Adipocyte (in vitro differentiated cells): ENCODE measurements at regions not wholly inside any gene's neighbourhood (a gene's known extent, or its start where the extent isn't known, plus 50 kb on each side); places are given as distances from the start of the nearest gene placed in this dataset.

Source experiments
- DNase-seq: peaks from one replicate; pipeline ENCODE4 v3.0.0-alpha.2; 2015; ENCODE audit warnings: low read depth
- H3K27me3 ChIP-seq: replicated peaks from 2 replicates; pipeline ENCODE4 v1.7.0; 2013; ENCODE audit warnings: mild to moderate bottlenecking, low read length, moderate library complexity; ENCODE audit not compliant: control insufficient read depth, insufficient read depth
- H3K36me3 ChIP-seq: 2 replicates; pipeline ENCODE4 v1.7.0; 2013; ENCODE audit warnings: low read length, mild to moderate bottlenecking, moderate library complexity; ENCODE audit not compliant: control insufficient read depth, insufficient read depth, severe bottlenecking
- H3K4me1 ChIP-seq: 2 replicates; pipeline ENCODE4 v1.7.0; 2013; ENCODE audit warnings: mild to moderate bottlenecking, low read length, moderate library complexity; ENCODE audit not compliant: control insufficient read depth, insufficient read depth
- H3K4me3 ChIP-seq: 2 replicates; pipeline ENCODE4 v1.7.0; 2013; ENCODE audit warnings: mild to moderate bottlenecking, low read length, moderate library complexity
- H3K9ac ChIP-seq: 2 replicates; pipeline ENCODE4 v1.7.0; 2013; ENCODE audit warnings: mild to moderate bottlenecking, low read length, moderate library complexity
- H3K9me3 ChIP-seq: 2 replicates; pipeline ENCODE4 v1.7.0; 2013; ENCODE audit warnings: mild to moderate bottlenecking, low read length, moderate library complexity; ENCODE audit not compliant: control insufficient read depth

DNA sequence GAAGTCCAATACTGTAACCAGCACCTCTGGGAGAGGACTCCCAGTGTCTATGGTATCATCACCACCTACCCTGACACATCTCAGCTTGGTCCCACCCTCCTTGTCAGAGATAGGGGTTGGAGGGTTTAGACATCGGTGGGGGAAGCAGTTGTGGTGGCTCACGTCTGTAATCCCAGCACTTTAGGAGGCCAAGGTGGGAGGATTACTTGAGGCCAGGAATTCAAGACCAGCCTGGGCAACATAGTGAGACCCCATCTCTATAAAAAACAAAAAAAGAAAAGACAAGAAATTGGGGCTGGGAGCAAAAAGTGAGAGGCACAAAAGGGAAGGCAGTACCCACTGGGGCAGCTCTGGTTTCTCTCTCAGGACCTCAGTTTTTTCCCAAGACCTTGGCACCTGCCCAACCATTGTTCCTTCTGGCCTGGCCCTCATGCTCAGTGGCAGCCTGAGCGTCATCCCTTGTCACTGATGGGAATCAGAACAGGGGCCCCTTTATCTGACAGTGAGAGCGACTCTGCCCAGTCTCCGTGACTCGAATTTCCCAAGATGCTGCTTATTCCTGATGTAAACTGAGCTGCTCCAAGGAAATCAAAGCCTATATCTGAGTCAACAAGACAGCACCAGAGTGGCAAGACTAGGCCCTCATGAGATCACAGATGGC lies 80.5 kb upstream of the HSPA9 start:
- Histone ChIP-seq H3K4me1 (peaks cover 2% of the 10 kb centered on the region), H3K9me3 (no peaks in the 10 kb centered on the region), H3K4me3 (no peak overlapping the region), H3K9ac (no peak overlapping the region), H3K27me3 (peaks cover 11% of the 10 kb centered on the region), H3K36me3 (no peaks in the 10 kb centered on the region)
- DNase-seq: no peak

DNA sequence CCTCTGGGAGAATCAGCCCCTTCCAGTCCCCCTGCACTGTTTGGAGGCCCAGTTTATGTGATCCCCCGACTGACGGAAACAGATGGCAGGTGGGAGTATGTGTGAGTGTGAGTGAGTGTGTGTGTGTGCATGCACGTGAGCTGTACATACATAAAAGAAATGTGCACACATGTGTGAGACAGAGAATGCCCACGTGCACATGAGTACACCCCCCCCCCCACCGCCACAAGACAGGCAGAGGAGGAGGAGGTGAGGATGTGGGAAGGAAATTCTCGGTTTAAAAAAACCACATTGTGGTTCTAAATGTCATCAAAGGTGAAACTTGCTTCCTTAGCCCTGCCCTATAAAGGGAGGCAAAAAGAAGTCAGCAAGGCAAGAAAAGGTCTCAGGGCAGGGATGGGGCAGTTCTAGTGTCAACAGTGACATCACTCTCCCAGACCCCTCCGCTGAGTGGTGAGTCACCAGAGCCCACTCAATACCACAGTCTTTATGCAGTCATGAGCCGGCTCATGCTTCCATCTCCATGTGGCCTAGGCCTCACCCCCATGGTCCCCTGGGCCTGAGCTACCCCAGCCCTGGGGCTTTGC lies 79.2 kb upstream of the HSPA9 start:
- Histone ChIP-seq H3K4me3 (no peak overlapping the region), H3K9me3 (no peaks in the 10 kb centered on the region), H3K36me3 (no peaks in the 10 kb centered on the region), H3K4me1 (peaks cover 2% of the 10 kb centered on the region), H3K9ac (no peak overlapping the region), H3K27me3 (peaks cover 17% of the 10 kb centered on the region)
- DNase-seq: no peak

DNA sequence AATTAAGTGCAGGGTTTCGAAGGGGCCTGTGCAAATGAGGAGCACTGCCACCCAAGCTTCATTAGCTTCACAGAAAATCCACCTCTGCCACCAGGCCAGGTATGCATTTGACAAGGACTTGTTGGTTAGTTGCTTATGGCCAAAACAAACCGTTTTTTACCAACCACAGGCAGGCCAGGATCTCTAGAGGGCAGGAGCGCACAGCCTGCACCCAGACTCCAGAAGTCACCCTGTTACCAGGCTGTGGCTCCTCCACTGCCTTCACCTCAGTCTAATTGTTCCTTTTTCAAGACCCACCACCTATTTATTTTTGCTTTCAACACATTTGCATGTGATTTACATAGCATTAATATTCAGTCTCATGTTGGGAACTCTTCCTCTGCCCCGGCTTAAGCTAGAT lies 78.3 kb upstream of the HSPA9 start:
- Histone ChIP-seq H3K9ac (no peak overlapping the region), H3K4me1 (peaks cover 2% of the 10 kb centered on the region), H3K9me3 (no peaks in the 10 kb centered on the region), H3K4me3 (no peak overlapping the region), H3K27me3 (peaks cover 14% of the 10 kb centered on the region), H3K36me3 (no peaks in the 10 kb centered on the region)
- DNase-seq: peak; percentile 27

DNA sequence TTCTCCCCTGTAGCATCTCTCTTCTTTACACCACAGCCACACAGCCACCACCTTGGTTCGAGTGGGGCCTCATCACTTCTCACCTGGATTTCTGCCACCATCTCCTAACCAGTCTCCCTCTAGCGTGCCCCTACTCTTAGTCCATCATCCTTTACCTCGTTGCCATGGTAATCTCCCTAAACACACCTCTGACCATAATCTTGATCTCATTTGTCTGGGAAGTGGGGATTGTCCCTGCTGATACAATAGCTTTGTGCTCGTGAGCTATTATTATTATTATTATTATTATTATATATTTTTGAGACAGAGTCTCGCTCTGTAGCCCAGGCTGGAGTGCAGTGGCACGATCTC lies 76.5 kb upstream of the HSPA9 start:
- Histone ChIP-seq H3K9ac (no peak overlapping the region), H3K27me3 (peaks cover 14% of the 10 kb centered on the region), H3K9me3 (no peaks in the 10 kb centered on the region), H3K4me3 (no peak overlapping the region), H3K4me1 (no peaks in the 10 kb centered on the region), H3K36me3 (no peaks in the 10 kb centered on the region)
- no peak for DNase-seq

DNA sequence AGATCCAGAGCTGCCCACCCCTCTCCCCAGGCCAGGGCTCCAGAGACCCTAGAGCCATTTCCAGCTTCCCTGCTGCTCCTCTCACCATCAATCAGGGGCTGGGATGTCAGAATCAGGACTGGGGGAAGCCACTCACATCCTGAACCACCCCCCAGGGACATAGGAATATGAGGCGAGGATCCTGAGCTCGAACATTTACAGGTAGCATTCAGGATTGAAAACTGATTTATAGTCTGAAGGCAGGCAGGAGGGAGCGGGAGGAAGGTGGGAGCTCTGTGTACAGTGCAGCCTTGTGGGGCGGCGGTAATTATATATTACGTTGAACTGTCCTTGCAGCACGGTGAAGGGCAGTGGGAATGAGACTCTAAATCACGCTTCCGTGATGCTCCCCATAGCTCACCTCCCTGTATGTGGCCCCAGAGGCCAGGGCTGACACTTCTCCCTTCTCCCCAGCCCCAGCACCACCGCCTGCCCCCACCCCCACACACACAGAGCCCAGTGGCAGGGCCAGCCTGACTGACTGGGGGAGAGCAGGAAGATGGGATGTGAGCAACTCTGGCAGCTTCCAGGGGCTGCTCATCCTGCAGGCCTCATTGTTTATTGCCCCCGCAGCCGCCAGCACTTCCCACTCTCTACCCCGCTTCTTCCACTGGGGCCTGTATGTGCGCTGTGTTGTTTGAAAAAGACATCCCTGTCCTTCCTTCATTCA lies 76.0 kb upstream of the HSPA9 start:
- Histone ChIP-seq H3K9ac (no peak overlapping the region), H3K9me3 (no peaks in the 10 kb centered on the region), H3K27me3 (peaks cover 14% of the 10 kb centered on the region), H3K4me1 (no peaks in the 10 kb centered on the region), H3K36me3 (no peaks in the 10 kb centered on the region), H3K4me3 (no peak overlapping the region)
- no peak for DNase-seq

DNA sequence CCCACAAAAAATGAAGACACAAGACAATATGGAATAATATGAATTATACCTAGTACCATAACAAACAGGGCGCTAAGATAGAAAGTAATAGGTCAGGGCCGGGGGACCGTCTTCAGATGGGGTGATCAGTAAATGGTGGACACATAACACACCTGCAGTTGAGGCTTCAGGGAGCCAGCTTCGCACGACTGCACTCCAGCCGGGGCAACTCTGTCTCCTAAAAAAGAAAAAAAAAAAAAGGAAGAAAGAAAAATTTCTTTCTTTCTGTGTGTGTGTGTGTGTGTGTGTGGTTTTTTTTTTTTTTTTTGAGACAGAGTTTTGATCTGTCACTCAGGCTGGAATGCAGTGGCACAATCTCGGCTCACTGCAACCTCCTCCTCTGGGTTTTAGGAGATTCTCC lies 75.0 kb upstream of the HSPA9 start:
- Histone ChIP-seq H3K4me3 (no peak overlapping the region), H3K36me3 (no peaks in the 10 kb centered on the region), H3K4me1 (no peaks in the 10 kb centered on the region), H3K9me3 (no peaks in the 10 kb centered on the region), H3K27me3 (peaks cover 14% of the 10 kb centered on the region), H3K9ac (no peak overlapping the region)
- no peak for DNase-seq

GRCh38 chr5:138649775-138650174 lies 74.6 kb upstream of the HSPA9 start:
- Histone ChIP-seq H3K4me3 (no peak overlapping the region), H3K27me3 (peaks cover 14% of the 10 kb centered on the region), H3K9ac (no peak overlapping the region), H3K9me3 (no peaks in the 10 kb centered on the region), H3K36me3 (no peaks in the 10 kb centered on the region), H3K4me1 (no peaks in the 10 kb centered on the region)
- DNase-seq: no peak

- H3K9me3 ChIP-seq: no peaks in the 10 kb centered on the region
- no peak for DNase-seq
- H3K36me3 ChIP-seq: no peaks in the 10 kb centered on the region
- H3K9ac ChIP-seq: no peak overlapping the region
- no peaks in the 10 kb centered on the region for H3K4me1 ChIP-seq
- peaks cover 14% of the 10 kb centered on the region for H3K27me3 ChIP-seq
- no peak overlapping the region for H3K4me3 ChIP-seq
Measured at GRCh38 chr5:138649316-138649720, 74.1 kb upstream of the HSPA9 start.

DNA sequence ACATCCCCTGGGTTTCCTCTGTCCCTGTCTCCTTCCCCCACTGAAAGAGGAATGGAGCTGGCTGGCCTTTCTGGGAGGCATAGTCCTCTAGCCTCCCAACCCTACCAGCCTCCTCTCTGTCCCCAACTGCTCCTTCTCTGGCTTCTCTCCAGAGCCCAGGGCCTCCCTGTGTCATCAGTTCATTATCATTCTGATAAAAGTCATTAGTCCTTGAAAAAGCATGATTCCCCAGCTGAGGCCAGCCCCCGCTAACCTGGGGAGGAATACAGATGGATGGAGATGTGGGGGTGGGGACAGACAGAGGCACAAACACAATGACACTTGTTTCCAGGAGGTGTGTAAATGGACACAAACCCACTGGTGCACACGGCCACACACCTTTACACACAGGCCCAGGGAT lies 73.6 kb upstream of the HSPA9 start:
- Histone ChIP-seq H3K27me3 (peaks cover 14% of the 10 kb centered on the region), H3K9me3 (no peaks in the 10 kb centered on the region), H3K36me3 (no peaks in the 10 kb centered on the region), H3K4me3 (no peak overlapping the region), H3K4me1 (no peaks in the 10 kb centered on the region), H3K9ac (no peak overlapping the region)
- DNase-seq: no peak

DNA sequence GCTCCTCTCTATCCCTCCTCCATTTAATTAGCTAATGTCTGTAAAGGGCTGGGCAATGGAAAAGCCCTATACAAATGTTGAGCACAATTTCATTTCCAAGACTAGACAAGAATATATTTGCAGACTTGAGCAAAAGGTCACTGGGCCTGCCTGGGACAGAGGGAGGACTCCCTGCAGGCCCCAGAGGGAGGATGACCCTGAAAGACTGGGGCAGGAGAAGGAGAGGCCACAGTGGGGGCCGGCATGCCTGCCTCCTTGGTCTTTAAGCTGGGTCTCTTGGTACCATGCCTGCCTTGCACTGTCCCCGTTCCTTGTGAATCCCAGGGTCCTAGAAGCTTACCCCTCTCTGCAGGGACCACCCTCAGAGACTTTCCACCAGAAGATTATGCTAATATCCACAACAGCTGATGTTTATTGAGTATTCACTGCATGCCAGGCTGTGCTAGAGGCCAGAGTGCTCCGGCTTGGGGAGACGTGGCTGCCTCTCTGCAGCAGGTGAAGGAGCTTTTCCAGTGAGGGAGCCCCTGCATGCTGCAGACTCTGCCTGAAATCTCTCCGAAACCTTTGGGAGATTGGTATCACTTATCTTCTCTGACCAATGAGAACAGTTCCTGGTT lies 72.7 kb upstream of the HSPA9 start:
- no peaks in the 10 kb centered on the region for H3K9me3 ChIP-seq
- no peak for DNase-seq
- no peaks in the 10 kb centered on the region for H3K4me1 ChIP-seq
- peaks cover 14% of the 10 kb centered on the region for H3K27me3 ChIP-seq
- no peak overlapping the region for H3K4me3 ChIP-seq
- H3K36me3 ChIP-seq: no peaks in the 10 kb centered on the region
- no peak overlapping the region for H3K9ac ChIP-seq

DNA sequence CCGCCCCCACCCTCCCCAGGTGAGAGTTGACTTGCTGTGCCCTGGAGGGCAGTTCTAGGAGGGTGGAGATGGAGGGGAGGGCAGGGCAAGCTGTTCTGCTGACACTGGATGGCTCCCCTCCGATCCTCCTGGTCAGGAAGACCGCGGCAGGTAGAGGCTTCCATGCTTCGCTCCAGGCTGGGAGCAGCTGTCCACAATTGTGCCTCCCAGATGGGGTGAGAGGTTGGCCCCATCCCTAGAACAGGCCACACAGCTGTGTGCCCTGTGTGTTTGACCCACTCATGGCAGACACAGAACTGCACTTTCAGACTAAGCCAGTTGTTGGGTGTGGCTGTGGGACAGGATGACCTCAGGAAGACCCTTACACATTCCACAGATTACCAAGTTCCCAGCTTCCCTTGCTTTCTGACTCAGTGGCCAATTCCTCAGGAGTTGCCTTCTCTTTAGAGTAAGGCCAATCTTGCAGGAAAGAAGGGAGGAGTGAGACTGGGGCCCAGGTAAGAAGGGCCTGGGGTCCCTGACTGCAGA lies 72.1 kb upstream of the HSPA9 start:
- no peak overlapping the region for H3K4me3 ChIP-seq
- no peaks in the 10 kb centered on the region for H3K4me1 ChIP-seq
- peaks cover 10% of the 10 kb centered on the region for H3K27me3 ChIP-seq
- no peak overlapping the region for H3K9ac ChIP-seq
- DNase-seq: peak; percentile 30
- no peaks in the 10 kb centered on the region for H3K36me3 ChIP-seq
- no peaks in the 10 kb centered on the region for H3K9me3 ChIP-seq
